Panc1 (cell line): ENCODE measurements at regions not wholly inside any gene's neighbourhood (a gene's known extent, or its start where the extent isn't known, plus 50 kb on each side); places are given as distances from the start of the nearest gene placed in this dataset.

Experiments used
- ATAC-seq: fragments of 200-7000 bp; cut with Tn5 transposase; 2 replicates; pipeline ENCODE4 v1.9.1; 2020; ENCODE audit warnings: mild to moderate bottlenecking, moderate library complexity
- BruUV-seq: library from RNA; stranded (reverse); fragments of 400-500 nt; replicated peaks from 2 replicates; lab custom pipeline; 2021; lab: Mats Ljungman, UMichigan
- CTCF ChIA-PET: fragments of 300-600 bp; sonication (Branson Sonifier 250); formaldehyde crosslinking; loops from one replicate; lab custom pipeline; 2022; ENCODE audit warnings: antibody characterized with exemption; lab: Charles Lee
- POLR2A ChIA-PET: fragments of 300-600 bp; sonication (Branson Sonifier 250); formaldehyde crosslinking; loops from one replicate; lab custom pipeline; 2022; ENCODE audit warnings: antibody characterized with exemption; lab: Charles Lee
- DNase-seq: peaks from one replicate; pipeline ENCODE4 v3.0.0-alpha.2; 2010; ENCODE audit warnings: low read depth, low spot score
- H3K27ac ChIP-seq: 2 replicates; pipeline ENCODE4 v1.5.1; 2011; ENCODE audit warnings: mild to moderate bottlenecking, low read length, inconsistent platforms
- H3K27me3 ChIP-seq: fragments of 200-500 bp; sonication (Bioruptor generic); 2 replicates; pipeline ENCODE4 v1.6.0; 2014; ENCODE audit warnings: low read length, inconsistent platforms; ENCODE audit not compliant: control insufficient read depth, insufficient read depth
- H3K36me3 ChIP-seq: fragments of 200-500 bp; sonication (Bioruptor generic); 2 replicates; pipeline ENCODE4 v1.5.1; 2014; ENCODE audit warnings: inconsistent platforms, mild to moderate bottlenecking, low read length, moderate library complexity; ENCODE audit not compliant: control insufficient read depth, insufficient read depth
- H3K4me1 ChIP-seq: 2 replicates; pipeline ENCODE4 v1.5.1; 2011; ENCODE audit warnings: inconsistent platforms, mild to moderate bottlenecking, low read length, moderate library complexity; ENCODE audit not compliant: control insufficient read depth, insufficient read depth
- H3K4me3 ChIP-seq, 2 experiments: 2 replicates each; pipeline ENCODE4 v1.5.1; 2011 to 2012; ENCODE audit warnings: low read depth in 2 of 2, low read length in 2 of 2, mild to moderate bottlenecking in 2 of 2, inconsistent platforms in 1 of 2, moderate library complexity in 1 of 2
- H3K9me3 ChIP-seq: fragments of 200-500 bp; sonication (Bioruptor generic); 2 replicates; pipeline ENCODE4 v1.5.1; 2014; ENCODE audit warnings: low read depth, mild to moderate bottlenecking, inconsistent platforms, low read length, moderate library complexity; ENCODE audit not compliant: control insufficient read depth, insufficient read depth
- POLR2AphosphoS5 ChIP-seq: IDR thresholded peaks from 2 replicates; pipeline ENCODE4 v1.6.1; 2012; ENCODE audit warnings: mild to moderate bottlenecking, low read depth, low read length, moderate library complexity
- REST ChIP-seq, 2 experiments: IDR thresholded peaks; 2 replicates each; pipeline ENCODE4 v1.6.1; 2011 to 2012; ENCODE audit warnings: low read depth in 2 of 2, control low read depth in 1 of 2, low read length in 1 of 2, mild to moderate bottlenecking in 1 of 2, moderate library complexity in 1 of 2; ENCODE audit not compliant: insufficient read depth in 1 of 2
- SIN3A ChIP-seq: IDR thresholded peaks from 2 replicates; pipeline ENCODE4 v1.6.1; 2012; ENCODE audit warnings: low read depth, mild to moderate bottlenecking, low read length, moderate library complexity, borderline replicate concordance; ENCODE audit not compliant: insufficient read depth
- TCF7L2 ChIP-seq: IDR thresholded peaks from 2 replicates; pipeline ENCODE4 v1.6.1; 2011; ENCODE audit warnings: mild to moderate bottlenecking, low read depth, low read length, inconsistent platforms
- in situ Hi-C: cut with HindIII; loops from 2 replicates; pipeline ENCODE4 v1.10.0; 2016; ENCODE audit warnings: low sequenced_read_pairs, low pct_unique_long_range_greater_than_20kb
- intact Hi-C: fragments of 100-400 bp; cut with micrococcal nuclease; formaldehyde crosslinking; loops from one replicate; pipeline ENCODE4 v1.10.0; 2022; ENCODE audit not compliant: unreplicated experiment
- TF ChIP-seq, protein P1 (sequence below): fragments of 450-650 bp; IDR thresholded peaks from 2 replicates; pipeline ENCODE4 v1.5.1; 2017; ENCODE audit warnings: mild to moderate bottlenecking

DNA sequence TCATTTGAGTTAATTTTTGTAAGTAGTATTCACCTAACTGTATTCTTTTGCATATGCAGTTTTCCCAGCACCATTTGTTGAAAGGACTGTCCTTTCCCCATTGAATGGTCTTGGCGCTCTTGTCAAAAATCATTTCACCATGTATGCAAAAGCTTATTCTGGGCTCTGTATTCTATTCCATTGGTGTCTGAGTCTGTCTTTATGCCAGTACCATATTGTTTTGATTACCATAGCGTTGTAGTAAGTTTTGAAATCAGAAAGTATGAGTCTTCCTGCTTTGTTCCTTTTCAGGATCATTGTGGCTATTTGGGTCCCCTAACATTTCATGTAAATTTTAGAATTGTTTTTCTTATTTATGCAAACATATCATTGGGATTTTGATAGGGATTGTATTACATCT, 508.7 kb upstream of the RGS6 start:
- no TSS peak for BruUV-seq
- intact Hi-C loops, result no loop called here
- Histone ChIP-seq H3K27ac (no peak overlapping the region), H3K27me3 (no peaks in the 10 kb centered on the region), H3K36me3 (no peaks in the 10 kb centered on the region), H3K9me3 (no peaks in the 10 kb centered on the region), H3K4me3 (no peak overlapping the region), H3K4me1 (no peaks in the 10 kb centered on the region)
- no peak for DNase-seq
- in situ Hi-C loops, result no loop called here
- no peak for ATAC-seq
- POLR2A ChIA-PET, result no interaction called here
- CTCF ChIA-PET, result no interaction called here
- no peak for TF ChIP-seq TCF7L2
- no peak for TF ChIP-seq SIN3A
- no peak for TF ChIP-seq POLR2AphosphoS5
- TF ChIP-seq, protein P1, sequence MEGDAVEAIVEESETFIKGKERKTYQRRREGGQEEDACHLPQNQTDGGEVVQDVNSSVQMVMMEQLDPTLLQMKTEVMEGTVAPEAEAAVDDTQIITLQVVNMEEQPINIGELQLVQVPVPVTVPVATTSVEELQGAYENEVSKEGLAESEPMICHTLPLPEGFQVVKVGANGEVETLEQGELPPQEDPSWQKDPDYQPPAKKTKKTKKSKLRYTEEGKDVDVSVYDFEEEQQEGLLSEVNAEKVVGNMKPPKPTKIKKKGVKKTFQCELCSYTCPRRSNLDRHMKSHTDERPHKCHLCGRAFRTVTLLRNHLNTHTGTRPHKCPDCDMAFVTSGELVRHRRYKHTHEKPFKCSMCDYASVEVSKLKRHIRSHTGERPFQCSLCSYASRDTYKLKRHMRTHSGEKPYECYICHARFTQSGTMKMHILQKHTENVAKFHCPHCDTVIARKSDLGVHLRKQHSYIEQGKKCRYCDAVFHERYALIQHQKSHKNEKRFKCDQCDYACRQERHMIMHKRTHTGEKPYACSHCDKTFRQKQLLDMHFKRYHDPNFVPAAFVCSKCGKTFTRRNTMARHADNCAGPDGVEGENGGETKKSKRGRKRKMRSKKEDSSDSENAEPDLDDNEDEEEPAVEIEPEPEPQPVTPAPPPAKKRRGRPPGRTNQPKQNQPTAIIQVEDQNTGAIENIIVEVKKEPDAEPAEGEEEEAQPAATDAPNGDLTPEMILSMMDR, result no peak
- no peak for TF ChIP-seq REST (IDR thresholded peaks at IDR 0.05; ENCODE audit: insufficient read depth in 1 of 2, low read depth in 2 of 2, low read length in 1 of 2)

- Histone ChIP-seq H3K9me3 (no peaks in the 10 kb centered on the region), H3K4me1 (no peaks in the 10 kb centered on the region), H3K4me3 (no peak overlapping the region), H3K27me3 (no peaks in the 10 kb centered on the region), H3K27ac (no peak overlapping the region), H3K36me3 (no peaks in the 10 kb centered on the region)
- in situ Hi-C loops, result no loop called here
- intact Hi-C loops, result no loop called here
- BruUV-seq, result no TSS peak
- no peak for ATAC-seq
- ChIA-PET CTCF (no interaction called here), POLR2A (no interaction called here)
- TF ChIP-seq TCF7L2 (no peak), SIN3A (no peak), REST (IDR thresholded peaks at IDR 0.05; ENCODE audit: insufficient read depth in 1 of 2, low read depth in 2 of 2, low read length in 1 of 2) (no peak), POLR2AphosphoS5 (no peak)
- TF ChIP-seq, protein P1, result no peak
- DNase-seq, result no peak
Observed at GRCh38 chr14:71424941-71425340, 507.3 kb upstream of the RGS6 start.
